GM10248 (cell line): ENCODE measurements at regions not wholly inside any gene's neighbourhood (a gene's known extent, or its start where the extent isn't known, plus 50 kb on each side); places are given as distances from the start of the nearest gene placed in this dataset.
"Not testable (repeated sequence)": the region's sequence is repeated elsewhere in the genome, so short reads cannot be mapped to it uniquely, and the experiment has no call there.

Experiments
- CTCF ChIA-PET: fragments of 300-600 bp; sonication (Branson Sonifier 250); formaldehyde crosslinking; extraction: SDS; loops from one replicate; lab custom pipeline; 2021; ENCODE audit warnings: antibody characterized with exemption; lab: Yijun Ruan, JAX
- POLR2A ChIA-PET: fragments of 350-650 bp; sonication (Branson Sonifier 250); formaldehyde crosslinking; extraction: SDS; loops from one replicate; lab custom pipeline; 2020; ENCODE audit warnings: antibody characterized with exemption; lab: Yijun Ruan, JAX
- DNase-seq: peaks from one replicate; pipeline ENCODE4 v3.0.0; 2012; ENCODE audit errors: extremely low spot score
- TF ChIP-seq, protein P1 (sequence below): IDR thresholded peaks from 2 replicates; pipeline ENCODE4 v1.5.1; 2012; ENCODE audit warnings: mild to moderate bottlenecking, low read depth; ENCODE audit errors: extremely low read depth, missing control alignments, control extremely low read depth

DNA sequence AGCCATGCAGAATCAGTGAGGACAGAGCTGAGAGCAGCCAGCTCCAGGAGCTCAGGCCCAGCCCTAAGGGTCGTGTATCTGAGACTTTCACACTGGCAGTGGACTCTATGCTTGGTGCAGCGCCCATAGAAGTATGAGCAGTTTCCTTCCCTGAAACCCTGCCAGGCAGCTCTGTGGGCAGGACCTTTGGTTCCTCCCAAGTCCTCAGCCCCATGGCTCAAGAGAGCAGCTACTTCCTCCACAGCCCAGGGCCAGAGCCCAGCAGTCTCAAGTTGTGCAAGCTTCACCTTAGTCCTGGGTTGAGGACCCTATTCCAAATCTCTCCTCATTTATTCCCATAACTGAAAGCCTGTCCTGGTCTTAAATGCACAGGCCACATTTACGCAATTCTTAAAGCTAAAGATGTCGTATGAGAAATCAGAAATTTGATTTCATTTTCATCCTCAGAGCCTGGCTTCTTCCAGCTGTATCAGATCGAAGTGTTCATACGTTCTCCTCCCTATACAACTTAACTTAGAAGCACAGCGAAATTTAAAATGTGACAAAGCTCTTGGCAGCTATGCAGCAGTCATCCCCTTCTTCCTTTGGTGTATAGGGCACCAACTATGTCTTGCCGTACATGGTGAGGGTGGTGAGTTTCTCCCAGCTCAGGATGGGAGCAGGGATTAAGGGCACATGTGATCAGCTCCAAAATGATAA lies 1337.1 kb downstream of the RPIA start:
- CTCF ChIA-PET, POLR2A ChIA-PET, DNase-seq: not testable (repeated sequence)

DNA sequence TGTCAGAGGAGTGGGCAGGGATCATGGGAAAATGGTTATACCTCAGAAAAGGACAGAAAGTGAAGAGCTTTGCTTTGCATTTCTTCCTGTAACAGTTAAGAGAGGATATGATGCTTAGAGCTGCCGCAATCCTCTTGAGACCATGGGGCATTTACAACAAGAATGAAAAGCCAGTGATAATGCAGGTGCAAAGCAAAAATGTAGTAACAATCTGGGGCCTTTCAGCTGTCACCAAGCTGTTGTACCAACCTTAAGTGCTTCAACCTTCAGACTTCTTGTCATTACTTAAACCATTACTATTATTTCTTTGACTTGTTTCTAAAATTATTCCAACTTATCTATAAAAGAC lies 1337.6 kb downstream of the RPIA start:
- CTCF ChIA-PET, POLR2A ChIA-PET, DNase-seq: not testable (repeated sequence)

DNA sequence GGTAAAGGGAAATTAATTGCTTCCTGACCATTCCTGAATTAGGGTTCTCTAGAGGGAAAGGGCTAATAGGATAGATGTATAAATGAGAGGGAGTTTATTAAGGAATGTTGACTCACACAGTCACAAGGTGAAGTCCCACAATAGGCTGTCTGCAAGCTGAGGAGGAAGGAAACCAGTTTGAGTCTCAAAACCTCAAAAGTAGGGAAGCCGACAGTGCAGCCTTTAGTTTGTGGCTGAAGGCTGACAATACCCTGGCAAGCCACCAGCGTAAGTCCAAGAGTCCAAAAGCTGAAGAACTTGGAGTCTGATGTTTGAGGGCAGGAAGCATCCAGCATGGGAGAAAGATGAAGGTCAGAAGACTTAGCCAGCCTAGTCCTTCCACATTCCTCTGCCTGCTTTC lies 1340.8 kb downstream of the RPIA start:
- DNase-seq, CTCF ChIA-PET, POLR2A ChIA-PET: not testable (repeated sequence)

DNA sequence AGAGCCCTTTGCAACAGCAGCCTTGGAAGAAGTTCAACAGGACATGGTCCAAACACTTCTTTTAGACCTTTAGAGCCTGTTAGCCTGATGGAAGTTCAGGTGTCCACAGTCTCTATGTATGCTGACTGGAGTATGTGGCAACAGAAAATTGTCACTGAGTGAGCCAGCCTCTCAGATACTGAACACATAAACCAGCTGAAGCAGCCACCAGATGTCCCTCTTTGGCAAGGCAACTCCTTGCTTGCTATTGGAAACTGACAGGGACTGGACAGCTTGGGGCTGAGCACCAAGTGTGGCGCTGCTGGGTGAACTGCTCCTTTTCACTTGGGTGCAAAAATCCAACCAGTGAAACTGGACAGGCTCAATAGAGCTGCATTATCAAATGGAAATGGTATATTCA lies 1344.9 kb downstream of the RPIA start:
- DNase-seq, POLR2A ChIA-PET, CTCF ChIA-PET: not testable (repeated sequence)

DNA sequence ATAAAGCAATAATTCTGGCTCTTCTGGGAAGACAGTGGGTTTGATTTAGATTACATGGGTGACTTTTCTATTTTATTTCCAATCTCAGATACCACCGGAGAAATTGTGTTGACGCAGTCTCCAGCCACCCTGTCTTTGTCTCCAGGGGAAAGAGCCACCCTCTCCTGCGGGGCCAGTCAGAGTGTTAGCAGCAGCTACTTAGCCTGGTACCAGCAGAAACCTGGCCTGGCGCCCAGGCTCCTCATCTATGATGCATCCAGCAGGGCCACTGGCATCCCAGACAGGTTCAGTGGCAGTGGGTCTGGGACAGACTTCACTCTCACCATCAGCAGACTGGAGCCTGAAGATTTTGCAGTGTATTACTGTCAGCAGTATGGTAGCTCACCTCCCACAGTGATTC lies 1347.6 kb downstream of the RPIA start:
- CTCF ChIA-PET, POLR2A ChIA-PET, DNase-seq: not testable (repeated sequence)

DNA sequence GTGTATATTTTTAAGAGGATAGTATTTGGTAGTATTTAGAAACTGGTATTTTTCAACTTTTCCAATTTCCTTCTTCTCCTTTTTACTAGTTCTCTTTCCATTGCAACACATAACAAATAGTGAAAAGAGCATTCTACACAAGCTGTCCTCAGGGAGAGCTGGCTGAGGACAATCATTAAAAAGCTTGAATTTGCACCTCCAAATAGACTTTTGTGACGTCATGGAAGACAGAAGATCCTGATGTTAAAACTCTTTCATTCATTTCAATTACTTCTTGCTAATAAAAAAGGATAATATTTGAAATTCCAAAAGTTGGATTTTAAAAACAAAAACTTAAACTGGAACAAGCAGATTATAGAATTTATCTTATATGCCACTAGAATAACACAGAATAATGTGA lies 1356.3 kb downstream of the RPIA start:
- CTCF ChIA-PET, POLR2A ChIA-PET, DNase-seq: not testable (repeated sequence)

DNA sequence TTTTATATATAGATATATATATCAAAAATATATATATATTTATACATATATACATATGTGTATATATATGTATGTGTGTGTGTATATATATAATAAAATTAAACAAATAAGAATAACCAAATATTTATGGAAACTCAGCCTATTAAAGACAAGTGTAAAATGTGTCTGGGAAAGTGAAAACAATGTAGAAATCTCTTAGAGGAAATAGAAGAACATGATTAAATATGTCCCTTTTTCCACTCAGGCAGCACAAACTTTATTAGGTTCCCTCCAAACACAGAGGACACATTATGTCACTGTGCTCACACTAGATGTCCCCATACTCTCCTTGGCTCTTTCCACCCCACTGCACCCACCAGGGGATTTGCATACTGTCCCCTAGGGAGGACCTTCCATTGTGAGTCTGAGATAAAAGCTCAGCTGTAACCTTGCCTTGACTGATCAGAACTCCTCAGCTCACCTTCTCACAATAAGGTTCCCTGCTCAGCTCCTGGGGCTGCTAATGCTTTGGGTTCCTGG lies 1360.7 kb downstream of the RPIA start:
- DNase-seq, POLR2A ChIA-PET, CTCF ChIA-PET: not testable (repeated sequence)

DNA sequence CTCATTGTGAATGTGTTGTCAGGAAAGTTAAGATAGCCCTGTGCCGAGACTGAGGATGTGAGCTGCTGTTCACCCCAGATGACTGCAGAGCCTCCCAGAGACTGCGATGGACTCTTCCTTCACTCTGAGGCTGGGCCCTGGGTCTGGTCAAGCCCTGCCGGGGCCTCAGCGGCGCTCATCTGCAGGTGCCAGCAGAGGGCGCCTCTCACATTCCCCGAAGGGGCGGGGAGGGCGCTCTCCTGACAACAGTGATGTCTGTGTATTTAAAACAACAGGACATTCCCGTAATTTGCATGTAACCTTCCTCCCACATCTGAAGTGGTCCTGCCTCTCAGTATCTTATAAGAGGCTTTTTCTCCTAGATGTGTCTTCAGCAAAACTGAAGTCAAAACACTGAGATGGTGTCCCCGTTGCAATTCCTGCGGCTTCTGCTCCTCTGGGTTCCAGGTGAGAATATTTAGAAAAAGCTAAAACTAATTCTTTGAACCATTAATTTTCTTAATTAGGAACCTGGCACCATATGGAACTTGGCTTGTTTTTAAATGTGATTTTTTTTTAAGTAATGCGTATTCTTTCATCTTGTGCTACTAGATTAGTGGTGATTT lies 1377.9 kb downstream of the RPIA start:
- POLR2A ChIA-PET: no interaction called here
- TF ChIP-seq, protein P1, sequence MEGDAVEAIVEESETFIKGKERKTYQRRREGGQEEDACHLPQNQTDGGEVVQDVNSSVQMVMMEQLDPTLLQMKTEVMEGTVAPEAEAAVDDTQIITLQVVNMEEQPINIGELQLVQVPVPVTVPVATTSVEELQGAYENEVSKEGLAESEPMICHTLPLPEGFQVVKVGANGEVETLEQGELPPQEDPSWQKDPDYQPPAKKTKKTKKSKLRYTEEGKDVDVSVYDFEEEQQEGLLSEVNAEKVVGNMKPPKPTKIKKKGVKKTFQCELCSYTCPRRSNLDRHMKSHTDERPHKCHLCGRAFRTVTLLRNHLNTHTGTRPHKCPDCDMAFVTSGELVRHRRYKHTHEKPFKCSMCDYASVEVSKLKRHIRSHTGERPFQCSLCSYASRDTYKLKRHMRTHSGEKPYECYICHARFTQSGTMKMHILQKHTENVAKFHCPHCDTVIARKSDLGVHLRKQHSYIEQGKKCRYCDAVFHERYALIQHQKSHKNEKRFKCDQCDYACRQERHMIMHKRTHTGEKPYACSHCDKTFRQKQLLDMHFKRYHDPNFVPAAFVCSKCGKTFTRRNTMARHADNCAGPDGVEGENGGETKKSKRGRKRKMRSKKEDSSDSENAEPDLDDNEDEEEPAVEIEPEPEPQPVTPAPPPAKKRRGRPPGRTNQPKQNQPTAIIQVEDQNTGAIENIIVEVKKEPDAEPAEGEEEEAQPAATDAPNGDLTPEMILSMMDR: peak; percentile 69
- CTCF ChIA-PET: interaction anchor here (2.9 kb wide), 1 partner anchor 8 kb away, joined by 13 read pairs; no protein-coding TSS in a partner anchor
- DNase-seq: peak; percentile 49

DNA sequence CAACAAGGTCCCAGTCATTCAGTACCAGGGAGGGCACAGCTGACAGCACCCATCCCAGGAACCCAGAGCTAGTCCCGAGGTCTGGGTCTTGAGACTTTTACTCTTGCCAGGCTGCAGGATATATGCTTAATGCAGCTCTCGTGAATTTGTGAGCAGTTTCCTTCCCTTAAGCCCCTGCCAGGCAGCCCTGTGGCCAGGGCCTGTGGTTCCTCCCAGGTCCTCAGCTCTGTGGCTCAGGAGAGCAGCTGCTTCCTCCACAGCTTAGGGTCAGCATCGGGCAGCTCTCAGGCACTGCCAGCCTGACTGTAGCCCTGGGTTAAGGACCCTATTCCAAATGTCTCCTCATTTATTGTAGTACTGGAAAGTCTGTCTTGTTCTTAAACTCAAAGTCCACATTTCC lies 1384.8 kb downstream of the RPIA start:
- no peak for DNase-seq
- POLR2A ChIA-PET: no interaction called here
- TF ChIP-seq, protein P1: no peak
- CTCF ChIA-PET: interaction anchor here (3.0 kb wide), 1 partner anchor 8 kb away, joined by 13 read pairs; no protein-coding TSS in a partner anchor

DNA sequence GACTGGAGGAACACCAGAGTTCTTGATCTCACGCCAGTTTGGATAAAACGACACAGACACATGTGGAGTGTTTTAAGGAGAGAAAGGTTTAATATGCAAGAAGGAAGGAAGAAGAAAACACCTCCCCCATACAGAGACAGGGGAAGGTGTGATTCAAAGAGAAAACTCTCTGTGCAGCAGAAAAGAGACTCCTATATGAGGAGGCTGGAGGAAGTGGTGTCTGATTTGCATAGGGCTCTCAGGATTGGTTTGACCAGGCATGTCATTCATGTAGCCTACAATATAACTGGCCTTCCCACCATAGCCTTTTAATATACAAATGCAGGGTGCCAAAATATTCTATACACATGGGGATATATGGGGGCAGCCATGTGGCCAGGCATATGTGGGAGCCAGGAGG lies 1386.5 kb downstream of the RPIA start:
- CTCF ChIA-PET: interaction anchor here (3.0 kb wide), 1 partner anchor 10 kb away, joined by 13 read pairs; no protein-coding TSS in a partner anchor
- TF ChIP-seq, protein P1: no peak
- POLR2A ChIA-PET: no interaction called here
- DNase-seq: no peak
